Neural progenitor cell (in vitro differentiated cells): ENCODE measurements at regions not wholly inside any gene's neighbourhood (a gene's known extent, or its start where the extent isn't known, plus 50 kb on each side); places are given as distances from the start of the nearest gene placed in this dataset.

Experiments
- DNase-seq: peaks from one replicate; pipeline ENCODE4 v3.0.0-alpha.2; 2016; ENCODE audit warnings: low spot score
- H2AFZ ChIP-seq: fragments of 200-600 bp; sonication (generic); replicated peaks from 2 replicates; pipeline ENCODE4 v1.6.1; 2016; ENCODE audit warnings: antibody characterized with exemption
- H3F3A ChIP-seq: fragments of 200-600 bp; sonication (generic); 2 replicates; pipeline ENCODE4 v1.6.1; 2016; ENCODE audit warnings: antibody characterized with exemption, low read depth
- H3K27ac ChIP-seq: fragments of 200-600 bp; sonication (generic); 2 replicates; pipeline ENCODE4 v1.5.1; 2016; ENCODE audit warnings: mild to moderate bottlenecking
- H3K27me3 ChIP-seq: fragments of 200-600 bp; sonication (generic); 2 replicates; pipeline ENCODE4 v1.6.1; 2016; ENCODE audit warnings: mild to moderate bottlenecking, moderate library complexity
- H3K36me3 ChIP-seq: fragments of 200-600 bp; sonication (generic); 2 replicates; pipeline ENCODE4 v1.5.1; 2016
- H3K4me1 ChIP-seq: fragments of 200-600 bp; sonication (generic); 2 replicates; pipeline ENCODE4 v1.6.1; 2016; ENCODE audit warnings: mixed run types
- H3K4me2 ChIP-seq: fragments of 200-600 bp; sonication (generic); 2 replicates; pipeline ENCODE4 v1.6.1; 2016
- H3K4me3 ChIP-seq: fragments of 200-600 bp; sonication (generic); 2 replicates; pipeline ENCODE4 v1.5.1; 2016
- H3K79me2 ChIP-seq: fragments of 200-600 bp; sonication (generic); 2 replicates; pipeline ENCODE4 v1.6.1; 2016; ENCODE audit warnings: low read depth
- H3K9ac ChIP-seq: fragments of 200-600 bp; sonication (generic); 2 replicates; pipeline ENCODE4 v1.6.1; 2016
- H3K9me3 ChIP-seq: fragments of 200-600 bp; sonication (generic); 2 replicates; pipeline ENCODE4 v1.5.1; 2016; ENCODE audit warnings: low read depth
- H4K20me1 ChIP-seq: fragments of 200-600 bp; sonication (generic); 2 replicates; pipeline ENCODE4 v1.6.1; 2016; ENCODE audit warnings: low read depth
- H3K27ac Mint-ChIP-seq: 3 replicates; pipeline ENCODE4 v1.8.0; 2021; ENCODE audit warnings: mixed read lengths
- H3K27me3 Mint-ChIP-seq: 2 replicates; pipeline ENCODE4 v1.8.0; 2022; ENCODE audit warnings: low read depth, mild to moderate bottlenecking, inconsistent platforms, moderate library complexity, mixed read lengths; ENCODE audit not compliant: insufficient read depth
- H3K36me3 Mint-ChIP-seq: 3 replicates; pipeline ENCODE4 v1.8.0; 2021; ENCODE audit warnings: mixed read lengths
- H3K4me1 Mint-ChIP-seq: 3 replicates; pipeline ENCODE4 v1.8.0; 2021; ENCODE audit warnings: mixed read lengths
- H3K4me3 Mint-ChIP-seq: 3 replicates; pipeline ENCODE4 v1.8.0; 2021; ENCODE audit warnings: mild to moderate bottlenecking, moderate library complexity, mixed read lengths
- H3K9me3 Mint-ChIP-seq: 3 replicates; pipeline ENCODE4 v1.8.0; 2020; ENCODE audit warnings: mixed read lengths
- EZH2 ChIP-seq: fragments of 200-600 bp; sonication (generic); IDR thresholded peaks from 2 replicates; pipeline ENCODE4 v1.6.1; 2017; ENCODE audit warnings: antibody characterized with exemption, mild to moderate bottlenecking, moderate library complexity
- EZH2phosphoT487 ChIP-seq: fragments of 200-600 bp; sonication (generic); IDR thresholded peaks from 2 replicates; pipeline ENCODE4 v1.6.1; 2017; ENCODE audit warnings: antibody characterized with exemption
- TF ChIP-seq, protein P1 (sequence below): fragments of 200-600 bp; sonication (generic); IDR thresholded peaks from 2 replicates; pipeline ENCODE4 v1.5.1; 2017; ENCODE audit warnings: antibody characterized with exemption, mild to moderate bottlenecking

DNA sequence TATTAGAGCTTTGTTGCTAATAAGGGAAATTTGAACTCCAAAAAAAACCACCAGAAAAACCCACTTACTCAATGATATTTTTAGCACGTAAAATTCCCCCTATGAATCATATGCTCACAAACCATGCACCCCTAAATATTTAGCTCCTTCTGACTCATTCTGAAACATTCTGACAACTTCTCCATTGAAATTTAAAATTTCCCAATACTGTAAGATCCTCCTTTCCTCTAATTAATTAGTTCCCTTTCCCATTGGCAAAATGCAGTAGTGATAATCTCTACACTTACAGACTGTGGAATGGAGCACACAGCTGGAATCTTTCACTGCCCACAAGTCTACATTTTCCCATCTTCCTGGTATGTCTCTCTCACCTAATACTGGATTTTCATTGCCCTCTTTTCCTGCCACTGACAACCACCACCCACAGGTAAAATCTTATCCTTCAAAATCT is 215.8 kb upstream of the ACVR2A start:
- Mint-ChIP-seq H3K36me3 (no peaks in the 10 kb centered on the region), H3K4me3 (no peak overlapping the region), H3K4me1 (no peaks in the 10 kb centered on the region), H3K27ac (no peak overlapping the region), H3K9me3 (peaks cover 2% of the 10 kb centered on the region), H3K27me3 (no peaks in the 10 kb centered on the region)
- Histone ChIP-seq H3K9me3 (no peaks in the 10 kb centered on the region), H3K79me2 (no peaks in the 10 kb centered on the region), H2AFZ (no peak overlapping the region), H3K36me3 (no peaks in the 10 kb centered on the region), H3K4me1 (no peaks in the 10 kb centered on the region), H3K27ac (no peak overlapping the region), H3K4me2 (no peak overlapping the region), H4K20me1 (no peaks in the 10 kb centered on the region), H3K27me3 (no peaks in the 10 kb centered on the region), H3F3A (no peaks in the 10 kb centered on the region), H3K4me3 (no peak overlapping the region), H3K9ac (no peak overlapping the region)
- TF ChIP-seq EZH2phosphoT487, result no peak
- TF ChIP-seq, protein P1, sequence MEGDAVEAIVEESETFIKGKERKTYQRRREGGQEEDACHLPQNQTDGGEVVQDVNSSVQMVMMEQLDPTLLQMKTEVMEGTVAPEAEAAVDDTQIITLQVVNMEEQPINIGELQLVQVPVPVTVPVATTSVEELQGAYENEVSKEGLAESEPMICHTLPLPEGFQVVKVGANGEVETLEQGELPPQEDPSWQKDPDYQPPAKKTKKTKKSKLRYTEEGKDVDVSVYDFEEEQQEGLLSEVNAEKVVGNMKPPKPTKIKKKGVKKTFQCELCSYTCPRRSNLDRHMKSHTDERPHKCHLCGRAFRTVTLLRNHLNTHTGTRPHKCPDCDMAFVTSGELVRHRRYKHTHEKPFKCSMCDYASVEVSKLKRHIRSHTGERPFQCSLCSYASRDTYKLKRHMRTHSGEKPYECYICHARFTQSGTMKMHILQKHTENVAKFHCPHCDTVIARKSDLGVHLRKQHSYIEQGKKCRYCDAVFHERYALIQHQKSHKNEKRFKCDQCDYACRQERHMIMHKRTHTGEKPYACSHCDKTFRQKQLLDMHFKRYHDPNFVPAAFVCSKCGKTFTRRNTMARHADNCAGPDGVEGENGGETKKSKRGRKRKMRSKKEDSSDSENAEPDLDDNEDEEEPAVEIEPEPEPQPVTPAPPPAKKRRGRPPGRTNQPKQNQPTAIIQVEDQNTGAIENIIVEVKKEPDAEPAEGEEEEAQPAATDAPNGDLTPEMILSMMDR, result no peak
- TF ChIP-seq EZH2, result no peak
- no peak for DNase-seq

DNA sequence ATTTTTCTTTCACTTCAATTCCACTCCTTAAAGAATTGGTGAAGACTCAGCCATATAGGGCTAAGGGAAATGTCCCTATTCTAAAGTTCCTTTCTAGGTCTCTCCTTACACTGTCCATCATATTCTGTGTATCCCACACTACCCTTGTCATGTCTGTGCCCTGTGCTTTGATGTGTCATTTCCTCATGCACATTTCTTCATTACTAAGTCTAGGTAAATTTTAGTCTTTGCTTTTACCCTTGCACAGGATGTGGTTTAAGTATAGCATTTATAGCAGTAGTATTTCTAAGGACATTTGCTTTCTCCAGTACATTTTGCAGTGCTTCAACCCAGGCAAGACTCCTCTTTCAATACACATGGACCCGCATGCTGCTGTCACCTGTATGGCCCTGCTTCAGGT is 221.5 kb upstream of the ACVR2A start:
- Mint-ChIP-seq H3K4me3 (no peak overlapping the region), H3K27me3 (no peaks in the 10 kb centered on the region), H3K27ac (no peak overlapping the region), H3K4me1 (no peaks in the 10 kb centered on the region), H3K9me3 (peaks cover 2% of the 10 kb centered on the region), H3K36me3 (no peaks in the 10 kb centered on the region)
- no peaks in the 10 kb centered on the region for H3K4me1 ChIP-seq
- H3K79me2 ChIP-seq, result no peaks in the 10 kb centered on the region
- H4K20me1 ChIP-seq, result no peaks in the 10 kb centered on the region
- DNase-seq, result no peak
- no peaks in the 10 kb centered on the region for H3K36me3 ChIP-seq
- H3K27ac ChIP-seq, result no peak overlapping the region
- H3K9ac ChIP-seq, result no peak overlapping the region
- no peak overlapping the region for H2AFZ ChIP-seq
- no peak overlapping the region for H3K4me2 ChIP-seq
- H3K9me3 ChIP-seq, result no peaks in the 10 kb centered on the region
- TF ChIP-seq EZH2phosphoT487 (no peak), EZH2 (no peak)
- TF ChIP-seq, protein P1, result no peak
- H3K27me3 ChIP-seq, result no peaks in the 10 kb centered on the region
- H3K4me3 ChIP-seq, result no peak overlapping the region
- H3F3A ChIP-seq, result no peaks in the 10 kb centered on the region

DNA sequence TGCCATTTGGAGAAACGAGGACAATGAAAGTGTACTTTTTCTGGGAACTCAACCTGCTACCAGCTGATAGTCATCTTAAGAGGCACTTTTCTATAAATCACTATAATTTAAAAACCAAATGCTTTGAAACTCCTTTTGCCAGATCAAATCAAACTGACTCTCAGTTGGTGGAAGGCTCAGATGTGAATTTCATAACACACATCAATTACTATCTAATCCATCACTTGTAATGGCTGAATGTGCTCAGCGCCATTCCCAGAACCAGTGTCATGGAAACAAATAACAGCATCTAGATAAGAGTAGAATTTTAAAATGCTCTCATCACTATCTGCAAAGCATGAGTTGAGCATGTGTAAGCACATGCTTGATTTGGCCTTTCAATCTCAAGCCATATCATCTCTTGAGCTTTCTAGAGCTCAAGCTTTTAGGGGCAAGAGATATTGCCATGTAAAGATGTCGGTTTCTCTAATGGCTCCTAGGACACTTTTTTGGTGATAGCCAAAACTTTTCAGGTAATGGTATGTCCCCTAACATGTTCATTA is 223.1 kb upstream of the ACVR2A start:
- Mint-ChIP-seq H3K36me3 (no peaks in the 10 kb centered on the region), H3K27me3 (no peaks in the 10 kb centered on the region), H3K9me3 (peaks cover 2% of the 10 kb centered on the region), H3K4me1 (no peaks in the 10 kb centered on the region), H3K4me3 (no peak overlapping the region), H3K27ac (no peak overlapping the region)
- no peak overlapping the region for H2AFZ ChIP-seq
- H3K36me3 ChIP-seq, result no peaks in the 10 kb centered on the region
- no peaks in the 10 kb centered on the region for H3K9me3 ChIP-seq
- H3K4me1 ChIP-seq, result no peaks in the 10 kb centered on the region
- no peaks in the 10 kb centered on the region for H3K79me2 ChIP-seq
- no peak overlapping the region for H3K4me2 ChIP-seq
- no peaks in the 10 kb centered on the region for H3F3A ChIP-seq
- no peak overlapping the region for H3K4me3 ChIP-seq
- TF ChIP-seq EZH2phosphoT487, result no peak
- TF ChIP-seq EZH2, result no peak
- TF ChIP-seq, protein P1, result no peak
- H3K9ac ChIP-seq, result no peak overlapping the region
- no peaks in the 10 kb centered on the region for H4K20me1 ChIP-seq
- no peak for DNase-seq
- no peak overlapping the region for H3K27ac ChIP-seq
- no peaks in the 10 kb centered on the region for H3K27me3 ChIP-seq
